Endothelial cell (in vitro differentiated cells): ENCODE measurements at regions not wholly inside any gene's neighbourhood (a gene's known extent, or its start where the extent isn't known, plus 50 kb on each side); places are given as distances from the start of the nearest gene placed in this dataset.
"Not testable (repeated sequence)": the region's sequence is repeated elsewhere in the genome, so short reads cannot be mapped to it uniquely, and the experiment has no call there.

Experiments used
- DNase-seq: peaks from one replicate; pipeline ENCODE4 v3.0.0; 2021; ENCODE audit warnings: low spot score
- H3K27ac Mint-ChIP-seq: one replicate; pipeline ENCODE4 v1.8.0; 2021; ENCODE audit warnings: mixed read lengths, inconsistent platforms; ENCODE audit not compliant: unreplicated experiment
- H3K27me3 Mint-ChIP-seq: one replicate; pipeline ENCODE4 v1.8.0; 2021; ENCODE audit warnings: mild to moderate bottlenecking, moderate library complexity, mixed read lengths, inconsistent platforms; ENCODE audit not compliant: unreplicated experiment
- H3K36me3 Mint-ChIP-seq: one replicate; pipeline ENCODE4 v1.8.0; 2021; ENCODE audit warnings: mild to moderate bottlenecking, low read depth, mixed read lengths, inconsistent platforms; ENCODE audit not compliant: unreplicated experiment
- H3K4me1 Mint-ChIP-seq: one replicate; pipeline ENCODE4 v1.8.0; 2021; ENCODE audit warnings: mild to moderate bottlenecking, mixed read lengths, inconsistent platforms; ENCODE audit not compliant: unreplicated experiment
- H3K4me3 Mint-ChIP-seq: one replicate; pipeline ENCODE4 v1.8.0; 2021; ENCODE audit warnings: mild to moderate bottlenecking, mixed read lengths, inconsistent platforms; ENCODE audit not compliant: unreplicated experiment
- H3K9me3 Mint-ChIP-seq: one replicate; pipeline ENCODE4 v1.8.0; 2021; ENCODE audit warnings: mixed read lengths, inconsistent platforms; ENCODE audit not compliant: unreplicated experiment
- TF ChIP-seq, protein P1 (sequence below): fragments of 200-600 bp; sonication (generic); IDR thresholded peaks from one replicate; pipeline ENCODE4 v1.5.0; 2021; ENCODE audit warnings: antibody characterized with exemption; ENCODE audit not compliant: unreplicated experiment

DNA sequence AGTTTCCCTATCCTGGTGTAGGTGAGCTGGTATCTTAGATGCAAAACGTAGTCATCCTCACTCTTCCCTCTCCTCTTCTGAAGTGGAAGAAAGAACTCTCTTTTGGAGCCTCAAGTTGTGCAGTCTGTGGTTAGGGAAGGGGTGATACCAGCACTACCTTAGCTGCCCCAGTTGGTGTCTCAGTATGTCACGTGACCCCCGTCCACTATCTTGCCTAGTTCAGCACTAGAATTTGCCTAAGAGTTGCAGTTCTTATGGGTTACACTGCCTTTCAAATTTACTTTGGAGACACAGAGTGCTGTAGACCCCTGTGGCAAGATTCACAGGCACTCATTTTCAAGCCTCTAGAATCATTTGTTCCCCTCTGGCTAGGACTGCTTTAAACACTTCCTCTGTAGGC, 322.8 kb upstream of the EDA2R start:
- DNase-seq = no peak
- H3K27ac Mint-ChIP-seq = no peak overlapping the region
- H3K27me3 Mint-ChIP-seq = no peaks in the 10 kb centered on the region
- no peaks in the 10 kb centered on the region for H3K4me1 Mint-ChIP-seq
- H3K4me3 Mint-ChIP-seq = no peak overlapping the region
- peaks cover 4% of the 10 kb centered on the region for H3K9me3 Mint-ChIP-seq
- TF ChIP-seq, protein P1, sequence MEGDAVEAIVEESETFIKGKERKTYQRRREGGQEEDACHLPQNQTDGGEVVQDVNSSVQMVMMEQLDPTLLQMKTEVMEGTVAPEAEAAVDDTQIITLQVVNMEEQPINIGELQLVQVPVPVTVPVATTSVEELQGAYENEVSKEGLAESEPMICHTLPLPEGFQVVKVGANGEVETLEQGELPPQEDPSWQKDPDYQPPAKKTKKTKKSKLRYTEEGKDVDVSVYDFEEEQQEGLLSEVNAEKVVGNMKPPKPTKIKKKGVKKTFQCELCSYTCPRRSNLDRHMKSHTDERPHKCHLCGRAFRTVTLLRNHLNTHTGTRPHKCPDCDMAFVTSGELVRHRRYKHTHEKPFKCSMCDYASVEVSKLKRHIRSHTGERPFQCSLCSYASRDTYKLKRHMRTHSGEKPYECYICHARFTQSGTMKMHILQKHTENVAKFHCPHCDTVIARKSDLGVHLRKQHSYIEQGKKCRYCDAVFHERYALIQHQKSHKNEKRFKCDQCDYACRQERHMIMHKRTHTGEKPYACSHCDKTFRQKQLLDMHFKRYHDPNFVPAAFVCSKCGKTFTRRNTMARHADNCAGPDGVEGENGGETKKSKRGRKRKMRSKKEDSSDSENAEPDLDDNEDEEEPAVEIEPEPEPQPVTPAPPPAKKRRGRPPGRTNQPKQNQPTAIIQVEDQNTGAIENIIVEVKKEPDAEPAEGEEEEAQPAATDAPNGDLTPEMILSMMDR = no peak
- H3K36me3 Mint-ChIP-seq = no peaks in the 10 kb centered on the region

DNA sequence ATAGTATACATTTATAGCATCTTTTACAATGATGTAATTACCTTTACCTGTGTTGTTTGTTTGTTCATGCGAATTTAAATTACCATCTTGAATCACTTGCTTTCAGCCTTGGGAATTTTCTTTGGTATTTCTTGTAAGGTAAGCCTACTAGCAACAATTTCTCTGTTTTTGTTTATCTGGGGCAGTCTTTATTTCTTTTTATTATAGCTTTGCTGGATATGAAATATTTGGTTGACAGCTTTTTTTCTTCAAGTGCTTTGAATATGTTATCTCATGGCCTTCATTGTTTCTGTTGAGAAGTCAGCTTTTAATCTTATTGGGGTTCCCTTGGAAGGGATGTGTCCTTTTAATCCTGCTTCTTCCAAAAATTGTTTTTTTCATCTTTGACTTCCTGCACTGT, 292.8 kb upstream of the EDA2R start:
- Mint-ChIP-seq H3K4me3 (no peak overlapping the region), H3K4me1 (no peaks in the 10 kb centered on the region), H3K27me3 (peaks cover 2% of the 10 kb centered on the region), H3K9me3 (no peaks in the 10 kb centered on the region), H3K36me3 (no peaks in the 10 kb centered on the region), H3K27ac (no peak overlapping the region)
- TF ChIP-seq, protein P1 = no peak
- DNase-seq = no peak

DNA sequence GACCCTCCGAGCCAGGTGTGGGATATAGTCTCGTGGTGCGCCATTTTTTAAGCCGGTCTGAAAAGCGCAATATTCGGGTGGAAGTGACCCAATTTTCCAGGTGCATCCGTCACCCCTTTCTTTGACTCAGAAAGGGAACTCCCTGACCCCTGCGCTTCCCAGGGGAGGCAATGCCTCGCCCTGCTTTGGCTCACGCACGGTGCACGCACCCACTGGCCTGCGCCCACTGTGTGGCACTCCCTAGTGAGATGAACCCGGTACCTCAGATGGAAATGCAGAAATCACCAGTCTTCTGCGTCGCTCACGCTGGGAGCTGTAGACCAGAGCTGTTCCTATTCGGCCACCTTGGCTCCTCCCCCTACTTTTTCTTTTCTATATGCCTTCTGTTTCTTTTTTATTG, 291.6 kb upstream of the EDA2R start:
- H3K27me3 Mint-ChIP-seq, H3K27ac Mint-ChIP-seq, H3K4me3 Mint-ChIP-seq: not testable (repeated sequence)

DNA sequence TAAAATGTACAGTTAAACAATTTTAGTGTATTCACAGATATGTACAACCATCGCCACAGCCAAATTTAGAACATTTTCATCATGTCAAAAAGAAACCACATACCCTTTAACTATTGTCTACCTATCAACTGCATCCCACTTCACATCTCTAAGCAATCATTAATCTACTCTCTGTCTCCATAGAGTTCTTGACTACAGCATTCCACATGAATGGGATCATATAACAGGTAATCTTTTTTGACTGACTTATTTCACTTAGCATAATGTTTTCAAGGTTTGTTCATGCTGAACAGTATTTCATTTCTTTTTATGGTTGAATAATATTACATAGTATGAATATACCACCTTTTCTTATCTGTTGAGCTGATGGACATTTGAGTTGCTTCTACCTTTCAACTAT, 281.4 kb upstream of the EDA2R start:
- H3K9me3 Mint-ChIP-seq = no peaks in the 10 kb centered on the region

More for the DNA sequence above, 291.6 kb upstream of the EDA2R start:
- H3K4me1 Mint-ChIP-seq, H3K9me3 Mint-ChIP-seq, DNase-seq, H3K36me3 Mint-ChIP-seq: not testable (repeated sequence)

DNA sequence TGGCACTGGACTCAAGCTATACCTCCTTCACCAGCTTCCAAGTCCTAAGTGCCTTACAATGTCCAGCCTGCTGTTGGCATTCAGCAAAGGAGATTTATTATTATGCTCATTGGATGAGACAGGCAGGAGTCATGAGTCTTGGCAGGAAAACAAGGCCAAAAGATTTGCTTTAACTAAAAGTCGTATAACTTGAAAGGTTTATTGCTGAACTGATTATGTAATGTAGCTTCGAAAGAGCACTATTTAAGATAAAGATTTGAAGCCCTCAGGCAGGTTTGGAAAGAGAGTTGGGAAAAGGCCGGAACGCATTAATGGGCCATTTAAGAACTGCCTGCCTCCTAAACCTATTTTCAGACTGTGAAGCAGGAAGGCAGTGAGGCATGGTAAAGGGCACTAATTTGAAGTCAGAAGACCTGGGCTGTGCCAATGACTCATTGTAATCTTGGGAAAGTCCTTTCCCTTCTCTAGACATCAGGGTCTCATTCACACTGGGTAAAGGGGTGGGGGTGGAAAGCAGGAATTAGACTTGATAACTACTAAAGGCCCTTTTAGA, 280.5 kb upstream of the EDA2R start:
- Mint-ChIP-seq H3K4me1 (peaks cover 9% of the 10 kb centered on the region), H3K27me3 (peaks cover 4% of the 10 kb centered on the region), H3K27ac (no peak overlapping the region), H3K36me3 (no peaks in the 10 kb centered on the region), H3K9me3 (no peaks in the 10 kb centered on the region), H3K4me3 (no peak overlapping the region)
- no peak for DNase-seq
- TF ChIP-seq, protein P1 = no peak

More for the DNA sequence above, 281.4 kb upstream of the EDA2R start:
- DNase-seq = no peak
- H3K4me3 Mint-ChIP-seq = no peak overlapping the region
- no peak overlapping the region for H3K27ac Mint-ChIP-seq
- no peaks in the 10 kb centered on the region for H3K36me3 Mint-ChIP-seq
- peaks cover 4% of the 10 kb centered on the region for H3K4me1 Mint-ChIP-seq
- TF ChIP-seq, protein P1 = no peak
- peaks cover 2% of the 10 kb centered on the region for H3K27me3 Mint-ChIP-seq
